ENCODE measurements at regions not wholly inside any gene's neighbourhood (a gene's known extent, or its start where the extent isn't known, plus 50 kb on each side); places are given as distances from the start of the nearest gene placed in this dataset.

DNA sequence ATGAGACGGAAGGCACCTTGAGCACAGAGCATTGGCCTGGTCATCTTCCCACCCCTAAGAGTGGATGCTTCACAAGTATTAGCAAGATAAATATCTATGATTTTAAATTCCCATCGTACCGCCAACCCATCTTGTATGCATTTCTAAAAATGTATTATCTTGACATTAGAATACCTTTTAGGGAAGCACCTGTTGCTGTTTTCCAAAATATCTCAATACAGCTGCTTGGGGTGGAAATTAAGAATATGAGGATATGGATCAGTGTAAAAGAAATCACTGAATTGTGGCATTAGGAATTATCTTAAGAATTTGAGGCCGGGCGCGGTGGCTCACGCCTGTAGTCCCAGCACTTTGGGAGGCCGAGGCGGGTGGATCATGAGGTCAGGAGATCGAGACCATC is 166.3 kb downstream of the ETS2 start:
- Mint-ChIP-seq H3K9me3 (no peaks in the 10 kb centered on the region), H3K4me1 (no peaks in the 10 kb centered on the region; the same call in 2 of the 3 replicates), H3K27ac (no peak overlapping the region), H3K4me3 (no peak overlapping the region), H3K27me3 (ENCODE audit: insufficient read depth, low read depth, poor library complexity) (no peaks in the 10 kb centered on the region), H3K36me3 (ENCODE audit: low read depth) (0 out of 3 replicates have a peak, but pooled peaks cover 2% of the 10 kb centered on the region)
- Histone ChIP-seq H3K4me1 (ENCODE audit: insufficient read depth) (no peaks in the 10 kb centered on the region), H3K79me2 (replicated peaks; ENCODE audit: insufficient read depth) (no peaks in the 10 kb centered on the region), H3K4me2 (no peak overlapping the region), H3K36me3 (ENCODE audit: insufficient read depth) (no peaks in the 10 kb centered on the region), H3K27me3 (ENCODE audit: insufficient read depth) (no peaks in the 10 kb centered on the region), H4K20me1 (replicated peaks; ENCODE audit: insufficient read depth) (no peaks in the 10 kb centered on the region), H3K4me3 (no peak overlapping the region), H2AFZ (no peak overlapping the region), H3F3A (replicated peaks; ENCODE audit: low read depth) (no peaks in the 10 kb centered on the region), H3K27ac (ENCODE audit: low read depth) (no peak overlapping the region), H3K9me2 (ENCODE audit: insufficient read depth) (peaks cover 3% of the 10 kb centered on the region; the same call in 1 of the 2 replicates)
- DNase-seq (ENCODE audit: low spot score) (no peak), ATAC-seq (no peak)
- TF ChIP-seq, protein P1, sequence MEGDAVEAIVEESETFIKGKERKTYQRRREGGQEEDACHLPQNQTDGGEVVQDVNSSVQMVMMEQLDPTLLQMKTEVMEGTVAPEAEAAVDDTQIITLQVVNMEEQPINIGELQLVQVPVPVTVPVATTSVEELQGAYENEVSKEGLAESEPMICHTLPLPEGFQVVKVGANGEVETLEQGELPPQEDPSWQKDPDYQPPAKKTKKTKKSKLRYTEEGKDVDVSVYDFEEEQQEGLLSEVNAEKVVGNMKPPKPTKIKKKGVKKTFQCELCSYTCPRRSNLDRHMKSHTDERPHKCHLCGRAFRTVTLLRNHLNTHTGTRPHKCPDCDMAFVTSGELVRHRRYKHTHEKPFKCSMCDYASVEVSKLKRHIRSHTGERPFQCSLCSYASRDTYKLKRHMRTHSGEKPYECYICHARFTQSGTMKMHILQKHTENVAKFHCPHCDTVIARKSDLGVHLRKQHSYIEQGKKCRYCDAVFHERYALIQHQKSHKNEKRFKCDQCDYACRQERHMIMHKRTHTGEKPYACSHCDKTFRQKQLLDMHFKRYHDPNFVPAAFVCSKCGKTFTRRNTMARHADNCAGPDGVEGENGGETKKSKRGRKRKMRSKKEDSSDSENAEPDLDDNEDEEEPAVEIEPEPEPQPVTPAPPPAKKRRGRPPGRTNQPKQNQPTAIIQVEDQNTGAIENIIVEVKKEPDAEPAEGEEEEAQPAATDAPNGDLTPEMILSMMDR (conservative IDR thresholded peaks at IDR 0.05; ENCODE audit: low read depth in 2 of 2): no peak
- TF ChIP-seq, protein P2, sequence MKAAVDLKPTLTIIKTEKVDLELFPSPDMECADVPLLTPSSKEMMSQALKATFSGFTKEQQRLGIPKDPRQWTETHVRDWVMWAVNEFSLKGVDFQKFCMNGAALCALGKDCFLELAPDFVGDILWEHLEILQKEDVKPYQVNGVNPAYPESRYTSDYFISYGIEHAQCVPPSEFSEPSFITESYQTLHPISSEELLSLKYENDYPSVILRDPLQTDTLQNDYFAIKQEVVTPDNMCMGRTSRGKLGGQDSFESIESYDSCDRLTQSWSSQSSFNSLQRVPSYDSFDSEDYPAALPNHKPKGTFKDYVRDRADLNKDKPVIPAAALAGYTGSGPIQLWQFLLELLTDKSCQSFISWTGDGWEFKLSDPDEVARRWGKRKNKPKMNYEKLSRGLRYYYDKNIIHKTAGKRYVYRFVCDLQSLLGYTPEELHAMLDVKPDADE (IDR thresholded peaks at IDR 0.05): no peak
- TF ChIP-seq EZH2phosphoT487 (IDR thresholded peaks at IDR 0.05; ENCODE audit: unreplicated experiment): no peak
- no peak for TF ChIP-seq ZNF331 (CRISPR knock-in tag; IDR thresholded peaks at IDR 0.05; ENCODE audit: low read depth)
- TF ChIP-seq CREB1 (CRISPR knock-in tag; IDR thresholded peaks at IDR 0.05; ENCODE audit: low read depth): no peak
- TF ChIP-seq JUNB (IDR thresholded peaks at IDR 0.05; ENCODE audit: unreplicated experiment): no peak
- TF ChIP-seq EZH2 (IDR thresholded peaks at IDR 0.05; ENCODE audit: low read depth, unreplicated experiment): no peak
- TF ChIP-seq, protein P3, sequence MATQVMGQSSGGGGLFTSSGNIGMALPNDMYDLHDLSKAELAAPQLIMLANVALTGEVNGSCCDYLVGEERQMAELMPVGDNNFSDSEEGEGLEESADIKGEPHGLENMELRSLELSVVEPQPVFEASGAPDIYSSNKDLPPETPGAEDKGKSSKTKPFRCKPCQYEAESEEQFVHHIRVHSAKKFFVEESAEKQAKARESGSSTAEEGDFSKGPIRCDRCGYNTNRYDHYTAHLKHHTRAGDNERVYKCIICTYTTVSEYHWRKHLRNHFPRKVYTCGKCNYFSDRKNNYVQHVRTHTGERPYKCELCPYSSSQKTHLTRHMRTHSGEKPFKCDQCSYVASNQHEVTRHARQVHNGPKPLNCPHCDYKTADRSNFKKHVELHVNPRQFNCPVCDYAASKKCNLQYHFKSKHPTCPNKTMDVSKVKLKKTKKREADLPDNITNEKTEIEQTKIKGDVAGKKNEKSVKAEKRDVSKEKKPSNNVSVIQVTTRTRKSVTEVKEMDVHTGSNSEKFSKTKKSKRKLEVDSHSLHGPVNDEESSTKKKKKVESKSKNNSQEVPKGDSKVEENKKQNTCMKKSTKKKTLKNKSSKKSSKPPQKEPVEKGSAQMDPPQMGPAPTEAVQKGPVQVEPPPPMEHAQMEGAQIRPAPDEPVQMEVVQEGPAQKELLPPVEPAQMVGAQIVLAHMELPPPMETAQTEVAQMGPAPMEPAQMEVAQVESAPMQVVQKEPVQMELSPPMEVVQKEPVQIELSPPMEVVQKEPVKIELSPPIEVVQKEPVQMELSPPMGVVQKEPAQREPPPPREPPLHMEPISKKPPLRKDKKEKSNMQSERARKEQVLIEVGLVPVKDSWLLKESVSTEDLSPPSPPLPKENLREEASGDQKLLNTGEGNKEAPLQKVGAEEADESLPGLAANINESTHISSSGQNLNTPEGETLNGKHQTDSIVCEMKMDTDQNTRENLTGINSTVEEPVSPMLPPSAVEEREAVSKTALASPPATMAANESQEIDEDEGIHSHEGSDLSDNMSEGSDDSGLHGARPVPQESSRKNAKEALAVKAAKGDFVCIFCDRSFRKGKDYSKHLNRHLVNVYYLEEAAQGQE (IDR thresholded peaks at IDR 0.05; ENCODE audit: unreplicated experiment): no peak
- no peak for TF ChIP-seq POLR2AphosphoS5 (IDR thresholded peaks at IDR 0.05; ENCODE audit: low read depth)
- TF ChIP-seq NANOG (IDR thresholded peaks at IDR 0.05; ENCODE audit: borderline replicate concordance): no peak
- TF ChIP-seq, protein P4, sequence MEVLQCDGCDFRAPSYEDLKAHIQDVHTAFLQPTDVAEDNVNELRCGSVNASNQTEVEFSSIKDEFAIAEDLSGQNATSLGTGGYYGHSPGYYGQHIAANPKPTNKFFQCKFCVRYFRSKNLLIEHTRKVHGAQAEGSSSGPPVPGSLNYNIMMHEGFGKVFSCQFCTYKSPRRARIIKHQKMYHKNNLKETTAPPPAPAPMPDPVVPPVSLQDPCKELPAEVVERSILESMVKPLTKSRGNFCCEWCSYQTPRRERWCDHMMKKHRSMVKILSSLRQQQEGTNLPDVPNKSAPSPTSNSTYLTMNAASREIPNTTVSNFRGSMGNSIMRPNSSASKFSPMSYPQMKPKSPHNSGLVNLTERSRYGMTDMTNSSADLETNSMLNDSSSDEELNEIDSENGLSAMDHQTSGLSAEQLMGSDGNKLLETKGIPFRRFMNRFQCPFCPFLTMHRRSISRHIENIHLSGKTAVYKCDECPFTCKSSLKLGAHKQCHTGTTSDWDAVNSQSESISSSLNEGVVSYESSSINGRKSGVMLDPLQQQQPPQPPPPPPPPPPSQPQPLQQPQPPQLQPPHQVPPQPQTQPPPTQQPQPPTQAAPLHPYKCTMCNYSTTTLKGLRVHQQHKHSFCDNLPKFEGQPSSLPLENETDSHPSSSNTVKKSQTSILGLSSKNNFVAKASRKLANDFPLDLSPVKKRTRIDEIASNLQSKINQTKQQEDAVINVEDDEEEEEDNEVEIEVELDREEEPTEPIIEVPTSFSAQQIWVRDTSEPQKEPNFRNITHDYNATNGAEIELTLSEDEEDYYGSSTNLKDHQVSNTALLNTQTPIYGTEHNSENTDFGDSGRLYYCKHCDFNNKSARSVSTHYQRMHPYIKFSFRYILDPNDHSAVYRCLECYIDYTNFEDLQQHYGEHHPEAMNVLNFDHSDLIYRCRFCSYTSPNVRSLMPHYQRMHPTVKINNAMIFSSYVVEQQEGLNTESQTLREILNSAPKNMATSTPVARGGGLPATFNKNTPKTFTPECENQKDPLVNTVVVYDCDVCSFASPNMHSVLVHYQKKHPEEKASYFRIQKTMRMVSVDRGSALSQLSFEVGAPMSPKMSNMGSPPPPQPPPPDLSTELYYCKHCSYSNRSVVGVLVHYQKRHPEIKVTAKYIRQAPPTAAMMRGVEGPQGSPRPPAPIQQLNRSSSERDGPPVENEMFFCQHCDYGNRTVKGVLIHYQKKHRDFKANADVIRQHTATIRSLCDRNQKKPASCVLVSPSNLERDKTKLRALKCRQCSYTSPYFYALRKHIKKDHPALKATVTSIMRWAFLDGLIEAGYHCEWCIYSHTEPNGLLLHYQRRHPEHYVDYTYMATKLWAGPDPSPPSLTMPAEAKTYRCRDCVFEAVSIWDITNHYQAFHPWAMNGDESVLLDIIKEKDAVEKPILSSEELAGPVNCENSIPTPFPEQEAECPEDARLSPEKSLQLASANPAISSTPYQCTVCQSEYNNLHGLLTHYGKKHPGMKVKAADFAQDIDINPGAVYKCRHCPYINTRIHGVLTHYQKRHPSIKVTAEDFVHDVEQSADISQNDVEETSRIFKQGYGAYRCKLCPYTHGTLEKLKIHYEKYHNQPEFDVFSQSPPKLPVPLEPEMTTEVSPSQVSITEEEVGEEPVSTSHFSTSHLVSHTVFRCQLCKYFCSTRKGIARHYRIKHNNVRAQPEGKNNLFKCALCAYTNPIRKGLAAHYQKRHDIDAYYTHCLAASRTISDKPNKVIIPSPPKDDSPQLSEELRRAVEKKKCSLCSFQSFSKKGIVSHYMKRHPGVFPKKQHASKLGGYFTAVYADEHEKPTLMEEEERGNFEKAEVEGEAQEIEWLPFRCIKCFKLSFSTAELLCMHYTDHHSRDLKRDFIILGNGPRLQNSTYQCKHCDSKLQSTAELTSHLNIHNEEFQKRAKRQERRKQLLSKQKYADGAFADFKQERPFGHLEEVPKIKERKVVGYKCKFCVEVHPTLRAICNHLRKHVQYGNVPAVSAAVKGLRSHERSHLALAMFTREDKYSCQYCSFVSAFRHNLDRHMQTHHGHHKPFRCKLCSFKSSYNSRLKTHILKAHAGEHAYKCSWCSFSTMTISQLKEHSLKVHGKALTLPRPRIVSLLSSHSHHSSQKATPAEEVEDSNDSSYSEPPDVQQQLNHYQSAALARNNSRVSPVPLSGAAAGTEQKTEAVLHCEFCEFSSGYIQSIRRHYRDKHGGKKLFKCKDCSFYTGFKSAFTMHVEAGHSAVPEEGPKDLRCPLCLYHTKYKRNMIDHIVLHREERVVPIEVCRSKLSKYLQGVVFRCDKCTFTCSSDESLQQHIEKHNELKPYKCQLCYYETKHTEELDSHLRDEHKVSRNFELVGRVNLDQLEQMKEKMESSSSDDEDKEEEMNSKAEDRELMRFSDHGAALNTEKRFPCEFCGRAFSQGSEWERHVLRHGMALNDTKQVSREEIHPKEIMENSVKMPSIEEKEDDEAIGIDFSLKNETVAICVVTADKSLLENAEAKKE (CRISPR knock-in tag; IDR thresholded peaks at IDR 0.05): no peak
- no peak for TF ChIP-seq ZNF114 (CRISPR knock-in tag; IDR thresholded peaks at IDR 0.05)
- TF ChIP-seq STAT1 (IDR thresholded peaks at IDR 0.05; ENCODE audit: unreplicated experiment): no peak
